GM12878 (cell line): ENCODE measurements at regions not wholly inside any gene's neighbourhood (a gene's known extent, or its start where the extent isn't known, plus 50 kb on each side); places are given as distances from the start of the nearest gene placed in this dataset.

ENCODE experiments used
- ATF3 ChIP-seq: IDR thresholded peaks from 2 replicates; pipeline ENCODE4 v1.6.1; 2011; ENCODE audit warnings: low read depth, mild to moderate bottlenecking, low read length, moderate library complexity, borderline replicate concordance; ENCODE audit errors: extremely low read depth
- CEBPB ChIP-seq, 2 experiments: fragments of 150-350 bp in 1 of 2; IDR thresholded peaks; 2 replicates each; pipeline ENCODE4 v1.6.1; 2012 to 2014; ENCODE audit warnings: low read depth in 2 of 2, low read length in 2 of 2, borderline replicate concordance in 1 of 2, inconsistent platforms in 1 of 2
- CHD1 ChIP-seq: IDR thresholded peaks from 2 replicates; pipeline ENCODE4 v1.6.1; 2012; ENCODE audit warnings: low read depth, low read length, improper control_type of control experiment
- CREB1 ChIP-seq: IDR thresholded peaks from 2 replicates; pipeline ENCODE4 v1.6.1; 2012; ENCODE audit warnings: low read depth, mild to moderate bottlenecking, inconsistent platforms
- CTCF ChIP-seq, 3 experiments: IDR thresholded peaks in 2 of 3; conservative IDR thresholded peaks in 1 of 3; 2 replicates each; pipeline ENCODE4 v1.5.1; 2011; ENCODE audit warnings: low read depth in 3 of 3, low read length in 3 of 3, mild to moderate bottlenecking in 3 of 3, control low read depth in 2 of 3, moderate library complexity in 2 of 3, inconsistent platforms in 1 of 3, mixed read lengths in 1 of 3; ENCODE audit not compliant: control insufficient read depth in 2 of 3, insufficient read depth in 1 of 3; ENCODE audit errors: extremely low read depth in 1 of 3
- E2F4 ChIP-seq: IDR thresholded peaks from 2 replicates; pipeline ENCODE4 v1.6.1; 2012; ENCODE audit warnings: low read depth, low read length, improper control_type of control experiment
- EP300 ChIP-seq, 2 experiments: fragments of 150-350 bp in 1 of 2; IDR thresholded peaks; 2 replicates each; pipeline ENCODE4 v1.6.1; 2011 to 2012; ENCODE audit warnings: low read depth in 2 of 2, low read length in 2 of 2, borderline replicate concordance in 1 of 2, improper control_type of control experiment in 1 of 2, inconsistent platforms in 1 of 2; ENCODE audit not compliant: control insufficient read depth in 1 of 2
- HDGF ChIP-seq: fragments of 450-650 bp; IDR thresholded peaks from 2 replicates; pipeline ENCODE4 v1.6.1; 2016; ENCODE audit warnings: antibody characterized with exemption
- JUND ChIP-seq: IDR thresholded peaks from 2 replicates; pipeline ENCODE4 v1.6.1; 2012; ENCODE audit warnings: low read depth, mild to moderate bottlenecking, low read length, improper control_type of control experiment, moderate library complexity
- POLR2A ChIP-seq: IDR thresholded peaks from 2 replicates; pipeline ENCODE4 v1.6.1; 2011; ENCODE audit warnings: low read depth, mild to moderate bottlenecking, low read length
- RAD21 ChIP-seq: IDR thresholded peaks from 2 replicates; pipeline ENCODE4 v1.6.1; 2011; ENCODE audit warnings: mild to moderate bottlenecking, low read depth, low read length, moderate library complexity; ENCODE audit not compliant: insufficient read depth
- SMC3 ChIP-seq: IDR thresholded peaks from 2 replicates; pipeline ENCODE4 v1.6.1; 2011; ENCODE audit warnings: low read length, improper control_type of control experiment, borderline replicate concordance

GRCh38 chr3:194251461-194251860 lies 99.7 kb downstream of the CPN2 start:
- TF ChIP-seq CTCF (IDR thresholded peaks at IDR 0.05 in 2 of 3, conservative IDR thresholded peaks at IDR 0.05 in 1 of 3; ENCODE audit: control insufficient read depth in 2 of 3, extremely low read depth in 1 of 3, insufficient read depth in 1 of 3, low read depth in 3 of 3, low read length in 3 of 3) (no peak), CEBPB (IDR thresholded peaks at IDR 0.05; ENCODE audit: borderline replicate concordance in 1 of 2, low read depth in 2 of 2, low read length in 2 of 2) (no peak), HDGF (no peak), JUND (no peak), POLR2A (no peak), SMC3 (no peak), EP300 (IDR thresholded peaks at IDR 0.05; ENCODE audit: borderline replicate concordance in 1 of 2, control insufficient read depth in 1 of 2, low read depth in 2 of 2, low read length in 2 of 2) (no peak), ATF3 (no peak), RAD21 (no peak), CHD1 (no peak), E2F4 (no peak), CREB1 (no peak)
